Coronary artery (tissue), 2 donors: ENCODE measurements at regions not wholly inside any gene's neighbourhood (a gene's known extent, or its start where the extent isn't known, plus 50 kb on each side); places are given as distances from the start of the nearest gene placed in this dataset.

Experiments used
- DNase-seq: peaks from one replicate; pipeline ENCODE4 v3.0.0-alpha.2; 2017; ENCODE audit warnings: low spot score
- H3K27ac ChIP-seq, 2 donors: fragments of 200-600 bp; sonication (generic); one replicate each; pipeline ENCODE4 v1.5.1; 2016 to 2019
- H3K4me3 ChIP-seq: fragments of 200-600 bp; sonication (generic); 2 replicates; pipeline ENCODE4 v1.5.1; 2016; ENCODE audit warnings: mild to moderate bottlenecking, moderate library complexity
- TF ChIP-seq, protein P1 (sequence below): fragments of 200-600 bp; sonication (generic); IDR thresholded peaks from one replicate; pipeline ENCODE4 v1.5.1; 2019; ENCODE audit warnings: antibody characterized with exemption

DNA sequence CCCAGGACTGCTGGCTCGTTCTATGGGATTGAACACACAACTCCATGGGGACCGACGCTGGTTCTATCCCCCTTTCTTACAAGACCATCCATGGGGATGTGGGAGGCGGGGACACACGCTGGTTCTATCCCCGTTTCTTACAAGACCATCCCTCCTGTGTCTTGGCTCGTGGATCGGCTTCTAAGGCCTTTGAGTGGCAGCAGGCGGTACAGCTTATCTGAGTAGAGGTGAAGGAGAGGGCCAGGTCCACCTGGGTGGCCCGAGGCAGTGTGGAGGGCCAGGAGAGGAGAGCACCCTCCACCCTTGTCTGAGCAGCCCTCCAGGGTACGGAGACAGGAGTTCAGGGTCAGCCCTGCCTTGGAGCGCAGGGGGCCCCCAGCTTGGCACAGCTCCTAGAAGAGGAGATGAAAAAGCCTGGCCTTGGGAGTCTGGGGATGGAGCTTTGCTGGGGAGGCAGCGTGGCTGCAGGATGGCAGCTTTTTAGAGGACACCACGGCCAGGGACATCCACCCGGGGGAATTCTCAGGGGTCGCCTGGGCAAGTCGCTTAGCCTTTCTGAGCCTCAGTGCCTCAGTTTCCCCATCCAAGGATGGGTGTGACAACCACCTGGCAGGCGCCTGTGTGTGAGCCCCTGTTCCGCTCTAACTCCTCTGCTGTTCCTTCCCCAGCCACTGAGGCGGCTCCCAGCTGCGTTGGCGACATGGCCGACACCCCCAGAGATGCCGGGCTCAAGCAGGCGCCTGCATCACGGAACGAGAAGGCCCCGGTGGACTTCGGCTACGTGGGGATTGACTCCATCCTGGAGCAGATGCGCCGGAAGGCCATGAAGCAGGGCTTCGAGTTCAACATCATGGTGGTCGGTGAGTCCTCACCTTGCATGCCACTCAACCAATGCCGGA lies 341.0 kb downstream of the SEC14L1 start:
- no peak for DNase-seq
- H3K27ac ChIP-seq: no peak overlapping the region
- TF ChIP-seq, protein P1, sequence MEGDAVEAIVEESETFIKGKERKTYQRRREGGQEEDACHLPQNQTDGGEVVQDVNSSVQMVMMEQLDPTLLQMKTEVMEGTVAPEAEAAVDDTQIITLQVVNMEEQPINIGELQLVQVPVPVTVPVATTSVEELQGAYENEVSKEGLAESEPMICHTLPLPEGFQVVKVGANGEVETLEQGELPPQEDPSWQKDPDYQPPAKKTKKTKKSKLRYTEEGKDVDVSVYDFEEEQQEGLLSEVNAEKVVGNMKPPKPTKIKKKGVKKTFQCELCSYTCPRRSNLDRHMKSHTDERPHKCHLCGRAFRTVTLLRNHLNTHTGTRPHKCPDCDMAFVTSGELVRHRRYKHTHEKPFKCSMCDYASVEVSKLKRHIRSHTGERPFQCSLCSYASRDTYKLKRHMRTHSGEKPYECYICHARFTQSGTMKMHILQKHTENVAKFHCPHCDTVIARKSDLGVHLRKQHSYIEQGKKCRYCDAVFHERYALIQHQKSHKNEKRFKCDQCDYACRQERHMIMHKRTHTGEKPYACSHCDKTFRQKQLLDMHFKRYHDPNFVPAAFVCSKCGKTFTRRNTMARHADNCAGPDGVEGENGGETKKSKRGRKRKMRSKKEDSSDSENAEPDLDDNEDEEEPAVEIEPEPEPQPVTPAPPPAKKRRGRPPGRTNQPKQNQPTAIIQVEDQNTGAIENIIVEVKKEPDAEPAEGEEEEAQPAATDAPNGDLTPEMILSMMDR: no peak
- H3K4me3 ChIP-seq: no peak overlapping the region

DNA sequence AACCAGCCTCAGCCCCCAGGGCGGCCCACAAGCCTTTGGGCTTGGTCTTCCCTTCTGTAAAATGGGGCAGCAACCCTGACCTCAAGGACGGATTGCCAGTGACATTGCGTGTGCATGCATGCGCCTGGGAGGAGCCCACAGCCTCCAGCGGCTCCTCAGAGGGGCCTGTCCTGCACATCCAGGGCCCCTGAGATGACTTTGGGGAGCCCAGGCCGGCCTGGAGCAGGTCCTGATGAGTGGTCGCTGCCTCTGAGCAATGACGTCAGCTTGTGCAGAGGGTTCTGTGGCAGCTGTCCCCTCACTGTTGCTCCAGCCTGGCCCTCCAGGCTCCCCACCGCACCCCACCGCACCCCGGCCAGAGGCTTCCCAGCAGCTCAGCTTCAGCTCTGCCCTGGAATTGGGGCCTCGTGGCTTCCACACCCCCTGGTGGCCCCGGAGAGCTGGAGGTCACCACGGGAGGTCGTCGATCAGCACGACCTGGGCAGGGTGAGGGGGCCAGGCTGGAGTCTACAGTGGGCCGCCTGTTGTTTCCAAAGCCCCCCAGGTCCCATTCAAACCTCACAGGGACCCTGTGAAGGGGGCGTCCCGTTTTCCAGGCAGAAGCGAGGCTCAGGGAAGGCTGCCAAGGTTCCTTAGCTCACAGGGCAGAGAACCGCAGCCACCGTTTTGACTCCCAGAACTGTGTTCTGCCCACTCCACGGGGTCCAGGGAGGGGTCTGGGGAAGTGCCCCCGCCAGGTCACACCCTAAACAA lies 341.8 kb downstream of the SEC14L1 start:
- H3K27ac ChIP-seq: no peak overlapping the region
- H3K4me3 ChIP-seq: no peak overlapping the region
- DNase-seq: no peak
- TF ChIP-seq, protein P1: no peak

DNA sequence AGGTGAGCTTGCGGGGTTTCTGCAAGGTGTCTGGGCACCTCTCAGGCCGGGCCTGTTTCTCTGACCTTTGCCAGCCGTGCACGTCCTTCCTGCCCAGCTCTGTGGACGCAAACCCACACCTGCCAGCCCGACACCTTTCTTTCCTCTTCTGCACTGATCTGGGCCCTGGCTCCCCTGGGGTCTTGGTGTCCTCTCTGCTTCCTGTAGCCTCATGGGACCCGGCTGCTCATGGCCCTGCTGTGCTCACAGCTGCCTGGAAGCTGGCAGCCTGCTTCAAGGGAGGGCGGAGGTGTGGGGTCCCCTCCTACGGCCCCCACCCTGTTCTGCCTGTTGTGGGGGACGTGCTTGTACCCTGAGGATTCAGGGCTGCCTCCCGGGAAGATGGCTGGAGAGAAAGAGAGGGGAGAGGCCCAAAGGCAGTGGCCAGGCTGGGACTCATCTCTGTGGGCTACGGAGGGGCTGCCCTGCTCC lies 342.4 kb downstream of the SEC14L1 start:
- no peak for DNase-seq
- H3K4me3 ChIP-seq: no peak overlapping the region
- TF ChIP-seq, protein P1: no peak
- no peak overlapping the region for H3K27ac ChIP-seq

DNA sequence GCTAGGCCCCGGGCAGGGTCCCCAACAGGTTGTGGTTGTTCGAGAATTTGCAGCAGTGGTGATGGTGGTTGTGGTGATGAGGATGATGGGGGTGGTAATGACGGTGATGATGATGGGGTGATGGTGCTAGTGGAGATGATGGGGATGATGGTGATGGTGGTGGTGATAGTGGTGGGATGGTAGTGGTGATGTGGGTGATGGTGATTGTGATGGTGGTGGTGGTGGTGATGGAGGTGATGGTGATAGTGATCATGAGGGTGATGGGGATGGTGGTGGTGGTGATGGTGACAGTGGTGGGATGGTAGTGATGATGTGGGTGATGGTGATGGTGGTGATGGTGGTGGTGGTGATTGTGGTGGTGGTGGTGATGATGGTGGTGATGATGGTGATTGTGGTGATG lies 343.3 kb downstream of the SEC14L1 start:
- no peak overlapping the region for H3K27ac ChIP-seq
- no peak for DNase-seq
- no peak overlapping the region for H3K4me3 ChIP-seq
- TF ChIP-seq, protein P1: no peak

DNA sequence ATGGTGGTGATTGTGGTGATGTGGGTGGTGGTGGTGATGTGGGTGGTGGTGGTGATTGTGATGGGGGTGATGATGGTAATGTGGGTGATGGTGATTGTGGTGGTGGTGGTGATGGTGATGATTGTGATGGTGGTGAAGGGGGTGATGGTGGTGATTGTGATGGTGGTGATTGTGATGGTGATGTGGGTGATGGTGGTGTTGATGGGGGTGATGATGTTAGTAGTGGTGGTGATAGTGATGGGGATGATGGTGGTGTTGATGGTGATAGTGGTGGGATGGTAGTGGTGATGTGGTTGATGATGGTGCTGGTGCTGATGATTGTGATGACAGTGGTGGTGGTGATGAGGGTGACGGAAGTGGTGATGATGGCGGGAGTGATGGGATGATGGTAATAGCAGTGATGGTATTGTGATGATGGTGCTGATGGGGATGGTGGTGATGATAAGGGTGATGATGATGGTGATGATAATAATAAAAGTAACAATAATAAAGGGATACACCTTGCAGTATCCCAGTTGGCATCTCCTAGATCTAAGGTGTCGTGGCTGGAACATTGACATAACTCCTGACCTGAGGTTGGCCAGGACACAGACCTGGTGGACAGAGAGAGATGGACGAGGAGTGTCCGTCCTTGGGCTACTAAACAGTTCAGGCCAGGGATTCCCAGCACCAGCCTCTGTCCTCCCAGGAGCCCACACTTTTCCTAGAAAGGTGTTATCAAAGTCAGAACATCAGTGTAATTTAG lies 344.5 kb downstream of the SEC14L1 start:
- DNase-seq: no peak
- Histone ChIP-seq H3K27ac (no peak overlapping the region), H3K4me3 (no peak overlapping the region)
- TF ChIP-seq, protein P1: no peak

DNA sequence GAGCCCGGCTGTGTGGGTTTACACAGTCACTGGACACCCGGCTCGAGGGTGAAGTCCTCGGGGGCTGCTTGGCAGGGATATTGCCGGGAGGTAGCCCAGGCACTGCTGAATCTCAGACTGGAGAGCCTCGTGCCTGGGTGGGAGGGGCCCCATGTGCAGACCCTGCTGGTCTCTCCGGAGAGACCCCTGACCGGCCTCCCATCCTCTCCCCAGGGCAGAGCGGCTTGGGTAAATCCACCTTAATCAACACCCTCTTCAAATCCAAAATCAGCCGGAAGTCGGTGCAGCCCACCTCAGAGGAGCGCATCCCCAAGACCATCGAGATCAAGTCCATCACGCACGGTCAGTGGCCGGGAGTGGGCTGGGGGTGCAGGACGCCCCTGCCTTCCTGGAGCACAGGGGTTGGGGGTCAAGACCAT lies 346.5 kb downstream of the SEC14L1 start:
- DNase-seq: no peak

More for the DNA sequence above, 346.5 kb downstream of the SEC14L1 start:
- Histone ChIP-seq H3K27ac (no peak overlapping the region), H3K4me3 (no peak overlapping the region)
- TF ChIP-seq, protein P1: no peak
